D721Med (cell line): ENCODE measurements at regions not wholly inside any gene's neighbourhood (a gene's known extent, or its start where the extent isn't known, plus 50 kb on each side); places are given as distances from the start of the nearest gene placed in this dataset.
A peak's percentile ranks its signal among the peaks of the same experiment; 100 is the strongest.

Experiments
- DNase-seq: peaks from one replicate; pipeline ENCODE4 v3.0.0; 2011; ENCODE audit warnings: low spot score; ENCODE audit not compliant: insufficient read length
- FAIRE-seq: peaks from 2 replicates; lab custom pipeline; 2011; peaks lifted over from hg19 to GRCh38; lab: Jason Lieb, UNC
- TF ChIP-seq, protein P1 (sequence below): IDR thresholded peaks from 2 replicates; pipeline ENCODE4 v1.5.1; 2012; ENCODE audit warnings: mild to moderate bottlenecking, control low read depth; ENCODE audit not compliant: insufficient read depth; ENCODE audit errors: missing control alignments

DNA sequence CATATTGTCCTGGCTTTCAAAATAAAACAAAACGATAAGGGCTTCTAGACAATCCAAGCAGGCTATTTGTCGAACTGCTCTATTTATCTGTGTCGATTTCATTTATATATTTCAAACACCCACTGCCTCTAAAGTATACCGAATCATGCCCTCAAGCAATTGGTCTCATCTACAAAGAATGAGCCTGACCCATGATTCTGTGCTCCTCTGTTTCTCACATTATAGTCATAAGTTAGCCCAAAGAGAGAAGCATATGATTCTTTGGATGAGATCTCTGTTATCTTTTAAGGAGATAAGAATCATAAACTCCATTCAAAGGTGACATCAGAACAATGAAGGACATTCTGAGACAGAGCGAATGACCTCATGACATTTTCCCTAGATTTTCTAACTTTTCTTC lies 191.1 kb downstream of the MAP2K6 start:
- no peak for FAIRE-seq
- TF ChIP-seq, protein P1, sequence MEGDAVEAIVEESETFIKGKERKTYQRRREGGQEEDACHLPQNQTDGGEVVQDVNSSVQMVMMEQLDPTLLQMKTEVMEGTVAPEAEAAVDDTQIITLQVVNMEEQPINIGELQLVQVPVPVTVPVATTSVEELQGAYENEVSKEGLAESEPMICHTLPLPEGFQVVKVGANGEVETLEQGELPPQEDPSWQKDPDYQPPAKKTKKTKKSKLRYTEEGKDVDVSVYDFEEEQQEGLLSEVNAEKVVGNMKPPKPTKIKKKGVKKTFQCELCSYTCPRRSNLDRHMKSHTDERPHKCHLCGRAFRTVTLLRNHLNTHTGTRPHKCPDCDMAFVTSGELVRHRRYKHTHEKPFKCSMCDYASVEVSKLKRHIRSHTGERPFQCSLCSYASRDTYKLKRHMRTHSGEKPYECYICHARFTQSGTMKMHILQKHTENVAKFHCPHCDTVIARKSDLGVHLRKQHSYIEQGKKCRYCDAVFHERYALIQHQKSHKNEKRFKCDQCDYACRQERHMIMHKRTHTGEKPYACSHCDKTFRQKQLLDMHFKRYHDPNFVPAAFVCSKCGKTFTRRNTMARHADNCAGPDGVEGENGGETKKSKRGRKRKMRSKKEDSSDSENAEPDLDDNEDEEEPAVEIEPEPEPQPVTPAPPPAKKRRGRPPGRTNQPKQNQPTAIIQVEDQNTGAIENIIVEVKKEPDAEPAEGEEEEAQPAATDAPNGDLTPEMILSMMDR: no peak
- DNase-seq: no peak

DNA sequence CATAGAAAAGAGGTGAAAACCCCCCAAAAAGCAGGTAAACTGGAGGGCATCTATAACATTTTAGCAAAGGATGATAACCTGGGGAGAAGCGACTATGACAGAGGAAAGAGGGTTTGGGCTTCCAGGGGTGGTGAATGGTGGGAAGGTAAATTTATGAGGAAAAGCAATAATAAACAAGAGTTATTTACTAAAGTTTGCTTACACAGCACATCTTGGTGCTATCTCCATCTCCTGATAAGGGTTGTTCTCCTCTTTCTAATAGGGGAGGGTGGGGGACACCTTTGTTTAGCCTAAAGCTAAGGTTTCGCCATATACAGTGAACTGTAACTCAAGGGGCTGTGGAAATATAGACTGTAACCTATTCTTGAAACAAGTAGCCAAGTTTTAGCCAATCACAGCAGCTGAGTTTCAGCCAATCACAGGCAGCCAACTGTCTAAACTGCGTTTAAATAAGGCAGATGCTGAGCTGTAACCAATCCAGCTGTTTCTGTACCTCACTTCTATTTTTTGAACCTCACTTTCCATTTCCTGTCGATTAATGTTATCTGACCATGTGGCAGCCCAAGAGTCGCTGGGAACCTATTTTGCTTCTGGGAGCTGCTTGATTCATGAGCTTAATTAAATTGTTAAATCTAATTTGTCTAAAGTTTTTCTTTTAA lies 191.8 kb downstream of the MAP2K6 start:
- FAIRE-seq: no peak
- no peak for DNase-seq
- TF ChIP-seq, protein P1: no peak

DNA sequence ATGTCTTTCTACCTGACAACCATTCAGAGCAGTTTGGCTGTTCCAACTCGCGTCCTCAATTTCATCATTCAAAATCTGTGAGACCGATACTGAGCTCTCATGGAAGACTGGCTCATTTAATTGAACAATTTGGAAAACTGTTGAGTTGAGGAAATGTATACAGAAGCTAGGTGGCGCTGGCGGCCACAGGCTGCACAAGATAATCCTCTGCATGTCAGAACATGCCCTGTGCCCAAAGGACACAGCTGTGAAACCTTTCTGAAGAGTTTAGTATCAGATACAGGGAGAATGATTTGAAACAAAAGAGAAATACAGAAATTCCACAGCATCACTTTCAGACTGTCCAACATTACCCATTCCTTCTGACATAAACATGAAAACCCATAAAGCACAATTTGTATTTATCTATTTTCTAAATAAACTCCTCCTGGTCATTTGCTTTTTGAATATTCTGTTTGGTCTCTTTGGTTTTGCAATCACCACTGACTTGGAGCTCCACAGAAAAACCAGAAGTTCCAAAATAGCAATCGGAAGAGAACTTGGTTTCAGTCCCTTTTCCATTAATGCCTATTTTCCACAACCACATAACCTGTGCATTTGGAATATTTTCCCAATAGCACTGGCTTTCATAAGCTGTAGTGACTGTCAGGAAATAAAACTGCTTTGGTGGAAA lies 192.8 kb downstream of the MAP2K6 start:
- DNase-seq: no peak

DNA sequence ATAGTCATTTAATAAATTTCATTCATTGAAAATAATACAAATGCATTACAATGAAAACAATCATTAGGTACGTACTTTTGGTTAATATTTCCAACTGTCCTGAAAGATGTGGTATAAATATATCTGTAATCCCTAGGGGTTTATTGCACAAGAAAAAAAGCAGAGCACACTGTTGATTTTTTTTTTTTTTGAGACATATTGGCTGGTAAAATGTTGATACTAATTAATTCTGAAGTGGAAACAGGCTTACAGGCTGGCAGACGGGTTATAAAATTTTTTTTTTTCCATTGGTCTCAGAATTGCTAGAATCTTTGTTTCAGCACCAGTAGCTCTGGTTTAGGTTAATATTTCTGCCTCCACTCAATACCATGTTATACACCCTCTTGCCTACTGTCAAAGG lies 193.6 kb downstream of the MAP2K6 start:
- TF ChIP-seq, protein P1: no peak
- no peak for FAIRE-seq
- no peak for DNase-seq

More for the DNA sequence above, 192.8 kb downstream of the MAP2K6 start:
- FAIRE-seq: peak; percentile 35
- TF ChIP-seq, protein P1: peak; percentile 99

DNA sequence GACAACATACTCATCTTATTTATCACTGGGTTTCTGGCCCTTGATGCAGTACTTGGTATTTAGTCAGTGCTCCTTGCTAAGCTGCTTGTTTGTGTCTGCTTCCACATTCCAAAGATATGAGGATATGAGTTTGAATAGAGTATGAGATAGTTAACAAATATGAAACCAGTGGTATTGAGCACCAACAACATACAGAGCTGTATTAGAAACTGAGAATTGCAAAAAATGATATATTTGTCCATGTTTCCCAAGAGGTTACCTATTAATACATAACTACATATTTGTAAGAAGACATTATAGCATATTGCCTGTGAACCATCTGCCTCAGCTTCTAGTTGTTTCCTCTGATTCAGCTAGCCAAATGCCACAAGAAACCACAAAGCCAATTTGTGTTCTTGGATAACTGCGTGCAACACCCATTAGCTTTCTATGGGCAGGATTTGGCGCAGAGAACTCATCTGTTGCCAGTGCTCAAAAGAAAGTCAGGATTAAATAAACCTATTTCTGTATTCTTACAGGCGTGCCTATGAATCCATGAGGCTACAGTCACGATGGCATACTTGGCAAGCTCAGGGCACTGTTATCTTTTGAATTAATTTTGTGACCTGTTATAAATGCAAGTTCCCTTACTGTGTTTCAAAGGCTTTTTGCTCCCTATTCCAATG lies 194.4 kb downstream of the MAP2K6 start:
- DNase-seq: no peak
- TF ChIP-seq, protein P1: no peak

DNA sequence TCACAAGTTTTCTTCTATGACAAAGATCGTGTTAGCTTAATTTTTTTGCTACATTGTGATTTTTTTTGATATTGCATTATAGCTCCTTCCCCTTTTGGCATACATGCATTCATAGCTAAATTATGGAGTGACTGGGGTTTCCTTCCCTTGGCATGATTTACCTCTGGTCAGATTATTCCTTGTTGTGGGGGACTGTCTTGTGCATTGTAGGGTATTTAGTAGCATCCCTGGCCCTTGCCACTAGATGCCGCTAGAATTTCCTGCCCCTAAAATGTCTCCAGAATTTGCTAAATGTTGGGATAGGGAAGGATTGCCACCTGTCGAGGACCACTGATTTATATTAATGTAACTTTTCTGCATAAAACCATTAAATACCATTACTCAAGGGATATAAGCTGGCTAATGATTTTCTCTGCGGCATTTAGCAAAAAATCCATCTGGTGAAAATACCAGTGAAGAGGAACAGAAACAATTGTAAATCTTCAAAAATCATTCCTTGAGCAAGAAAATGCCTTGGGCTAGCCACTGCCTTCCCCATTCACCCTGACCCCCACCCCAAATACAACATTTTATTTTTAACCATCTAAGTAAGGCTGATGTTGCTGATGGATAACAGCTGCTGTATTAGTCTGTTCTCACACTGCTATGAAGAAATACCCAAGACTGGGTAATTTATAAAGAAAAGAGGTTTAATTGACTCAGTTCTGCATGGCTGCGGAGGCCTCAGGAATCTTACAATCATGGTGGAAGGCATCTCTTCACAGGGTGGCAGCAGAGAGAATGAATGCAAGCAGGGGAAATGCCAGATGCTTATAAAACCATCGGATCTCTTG lies 195.2 kb downstream of the MAP2K6 start:
- TF ChIP-seq, protein P1: peak; percentile 68
- DNase-seq: no peak
- no peak for FAIRE-seq

More for the DNA sequence above, 194.4 kb downstream of the MAP2K6 start:
- FAIRE-seq: no peak
